ENCODE measurements at regions not wholly inside any gene's neighbourhood (a gene's known extent, or its start where the extent isn't known, plus 50 kb on each side); places are given as distances from the start of the nearest gene placed in this dataset.

DNA sequence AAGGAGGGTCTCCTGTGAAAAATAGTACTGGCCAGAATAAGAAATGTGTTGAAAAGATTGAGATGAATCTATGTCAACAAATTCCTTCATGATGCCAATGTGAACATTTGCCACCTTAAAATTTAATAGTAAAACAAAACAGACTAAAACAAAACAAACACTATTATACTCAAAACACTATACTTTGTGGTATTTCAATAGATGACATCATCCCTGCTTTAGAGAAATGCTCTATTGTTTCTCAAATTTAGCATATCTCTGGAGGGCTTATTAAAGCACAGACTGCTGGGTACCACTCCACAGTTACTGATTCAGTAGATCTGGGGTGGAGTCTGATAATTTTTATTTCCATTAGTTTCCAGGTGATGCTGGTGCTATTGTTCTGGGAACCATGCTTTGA lies 579.4 kb upstream of the FAM98A start:
- TF ChIP-seq, protein P1, sequence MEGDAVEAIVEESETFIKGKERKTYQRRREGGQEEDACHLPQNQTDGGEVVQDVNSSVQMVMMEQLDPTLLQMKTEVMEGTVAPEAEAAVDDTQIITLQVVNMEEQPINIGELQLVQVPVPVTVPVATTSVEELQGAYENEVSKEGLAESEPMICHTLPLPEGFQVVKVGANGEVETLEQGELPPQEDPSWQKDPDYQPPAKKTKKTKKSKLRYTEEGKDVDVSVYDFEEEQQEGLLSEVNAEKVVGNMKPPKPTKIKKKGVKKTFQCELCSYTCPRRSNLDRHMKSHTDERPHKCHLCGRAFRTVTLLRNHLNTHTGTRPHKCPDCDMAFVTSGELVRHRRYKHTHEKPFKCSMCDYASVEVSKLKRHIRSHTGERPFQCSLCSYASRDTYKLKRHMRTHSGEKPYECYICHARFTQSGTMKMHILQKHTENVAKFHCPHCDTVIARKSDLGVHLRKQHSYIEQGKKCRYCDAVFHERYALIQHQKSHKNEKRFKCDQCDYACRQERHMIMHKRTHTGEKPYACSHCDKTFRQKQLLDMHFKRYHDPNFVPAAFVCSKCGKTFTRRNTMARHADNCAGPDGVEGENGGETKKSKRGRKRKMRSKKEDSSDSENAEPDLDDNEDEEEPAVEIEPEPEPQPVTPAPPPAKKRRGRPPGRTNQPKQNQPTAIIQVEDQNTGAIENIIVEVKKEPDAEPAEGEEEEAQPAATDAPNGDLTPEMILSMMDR (conservative IDR thresholded peaks at IDR 0.05; ENCODE audit: low read depth, low read length) = no peak
- no peak for TF ChIP-seq EZH2 (IDR thresholded peaks at IDR 0.05; ENCODE audit: borderline replicate concordance, low read depth, low read length, poor library complexity, severe bottlenecking)
- Histone ChIP-seq H3K27ac (ENCODE audit: low read depth, low read length, poor library complexity, severe bottlenecking) (no peak overlapping the region), H3K4me3 (ENCODE audit: low read depth, low read length, poor library complexity, severe bottlenecking) (no peak overlapping the region), H3K9me3 (ENCODE audit: low read depth, low read length, poor library complexity, severe bottlenecking) (no peaks in the 10 kb centered on the region), H3K4me1 (ENCODE audit: insufficient read depth, low read length, poor library complexity, severe bottlenecking) (no peaks in the 10 kb centered on the region), H3K27me3 (replicated peaks; ENCODE audit: insufficient read depth, low read depth, low read length, poor library complexity) (no peaks in the 10 kb centered on the region), H3K36me3 (ENCODE audit: insufficient read depth, low read length, poor library complexity, severe bottlenecking) (no peaks in the 10 kb centered on the region)
- BruUV-seq (replicated peaks) = no TSS peak
- no peak for DNase-seq (ENCODE audit: low spot score)
- intact Hi-C loops (cut with micrococcal nuclease; ENCODE audit: unreplicated experiment) = no loop called here
- POLR2A ChIA-PET (ENCODE audit: low non-redundant PET) = no interaction called here
- CTCF ChIA-PET = no interaction called here

DNA sequence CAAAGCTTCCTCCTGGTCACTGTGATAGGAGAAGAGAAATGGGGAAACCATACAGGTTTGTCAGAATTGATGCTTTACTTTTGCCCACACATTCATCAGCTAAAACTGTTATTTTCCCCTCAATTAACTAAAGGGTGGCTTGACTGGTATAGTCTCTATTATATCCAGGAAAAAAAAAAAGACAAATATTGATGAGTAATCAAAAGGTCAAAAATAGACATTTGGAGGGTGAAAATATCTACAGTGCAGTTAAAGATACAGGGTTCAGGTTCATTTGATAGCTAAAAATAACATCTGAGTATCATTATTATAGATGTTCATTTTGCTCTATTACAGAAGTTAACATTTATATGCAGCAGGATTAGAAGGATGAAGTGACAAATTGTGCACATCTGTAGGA lies 577.6 kb upstream of the FAM98A start:
- POLR2A ChIA-PET (ENCODE audit: low non-redundant PET) = no interaction called here
- H3K36me3 ChIP-seq (ENCODE audit: insufficient read depth, low read length, poor library complexity, severe bottlenecking) = no peaks in the 10 kb centered on the region
- CTCF ChIA-PET = interaction anchor here (0.5 kb wide), 1 partner anchor 13 kb away, joined by 3 read pairs; no protein-coding TSS in a partner anchor
- H3K4me1 ChIP-seq (ENCODE audit: insufficient read depth, low read length, poor library complexity, severe bottlenecking) = no peaks in the 10 kb centered on the region
- H3K27me3 ChIP-seq (replicated peaks; ENCODE audit: insufficient read depth, low read depth, low read length, poor library complexity) = no peaks in the 10 kb centered on the region
- BruUV-seq (replicated peaks) = no TSS peak
- no peak overlapping the region for H3K4me3 ChIP-seq (ENCODE audit: low read depth, low read length, poor library complexity, severe bottlenecking)
- TF ChIP-seq, protein P1 (conservative IDR thresholded peaks at IDR 0.05; ENCODE audit: low read depth, low read length) = no peak
- TF ChIP-seq EZH2 (IDR thresholded peaks at IDR 0.05; ENCODE audit: borderline replicate concordance, low read depth, low read length, poor library complexity, severe bottlenecking) = no peak
- no peaks in the 10 kb centered on the region for H3K9me3 ChIP-seq (ENCODE audit: low read depth, low read length, poor library complexity, severe bottlenecking)
- DNase-seq (ENCODE audit: low spot score) = no peak
- intact Hi-C loops (cut with micrococcal nuclease; ENCODE audit: unreplicated experiment) = no loop called here
- no peak overlapping the region for H3K27ac ChIP-seq (ENCODE audit: low read depth, low read length, poor library complexity, severe bottlenecking)

DNA sequence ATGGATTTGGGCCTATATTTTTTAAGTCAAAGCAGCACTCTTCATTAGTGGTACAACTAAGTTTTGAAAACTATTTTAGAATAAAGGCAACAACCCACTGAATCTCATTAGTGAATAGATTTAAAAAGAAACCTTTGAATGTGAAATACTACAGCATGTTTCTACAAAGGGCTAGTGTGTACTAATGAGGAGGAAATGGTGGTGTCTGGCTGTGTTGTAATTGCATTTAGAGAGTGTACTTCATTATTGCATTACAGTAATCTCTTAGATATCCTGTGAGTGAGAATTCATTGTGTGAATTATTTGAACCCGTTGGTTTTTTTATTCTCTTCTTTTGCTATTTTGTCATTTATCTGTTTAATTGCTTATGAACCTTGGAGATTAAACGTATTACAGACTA lies 575.4 kb upstream of the FAM98A start:
- BruUV-seq (replicated peaks) = no TSS peak
- no peak for TF ChIP-seq EZH2 (IDR thresholded peaks at IDR 0.05; ENCODE audit: borderline replicate concordance, low read depth, low read length, poor library complexity, severe bottlenecking)
- TF ChIP-seq, protein P1 (conservative IDR thresholded peaks at IDR 0.05; ENCODE audit: low read depth, low read length) = no peak
- CTCF ChIA-PET = no interaction called here

More for the DNA sequence above, 575.4 kb upstream of the FAM98A start:
- POLR2A ChIA-PET (ENCODE audit: low non-redundant PET) = no interaction called here
- Histone ChIP-seq H3K27me3 (replicated peaks; ENCODE audit: insufficient read depth, low read depth, low read length, poor library complexity) (no peaks in the 10 kb centered on the region), H3K9me3 (ENCODE audit: low read depth, low read length, poor library complexity, severe bottlenecking) (no peaks in the 10 kb centered on the region), H3K4me3 (ENCODE audit: low read depth, low read length, poor library complexity, severe bottlenecking) (no peak overlapping the region), H3K27ac (ENCODE audit: low read depth, low read length, poor library complexity, severe bottlenecking) (no peak overlapping the region), H3K4me1 (ENCODE audit: insufficient read depth, low read length, poor library complexity, severe bottlenecking) (no peaks in the 10 kb centered on the region), H3K36me3 (ENCODE audit: insufficient read depth, low read length, poor library complexity, severe bottlenecking) (no peaks in the 10 kb centered on the region)
- intact Hi-C loops (cut with micrococcal nuclease; ENCODE audit: unreplicated experiment) = no loop called here
- peak; percentile 1 for DNase-seq (ENCODE audit: low spot score)
